Urothelium cell line (cell line): ENCODE measurements at regions not wholly inside any gene's neighbourhood (a gene's known extent, or its start where the extent isn't known, plus 50 kb on each side); places are given as distances from the start of the nearest gene placed in this dataset.
A peak's percentile ranks its signal among the peaks of the same experiment; 100 is the strongest.
"Not testable (repeated sequence)": the region's sequence is repeated elsewhere in the genome, so short reads cannot be mapped to it uniquely, and the experiment has no call there.

Experiments
- DNase-seq: peaks from one replicate; pipeline ENCODE4 v3.0.0; 2011; ENCODE audit warnings: low spot score, mixed read lengths
- FAIRE-seq: peaks from 2 replicates; lab custom pipeline; 2011; peaks lifted over from hg19 to GRCh38; lab: Jason Lieb, UNC

DNA sequence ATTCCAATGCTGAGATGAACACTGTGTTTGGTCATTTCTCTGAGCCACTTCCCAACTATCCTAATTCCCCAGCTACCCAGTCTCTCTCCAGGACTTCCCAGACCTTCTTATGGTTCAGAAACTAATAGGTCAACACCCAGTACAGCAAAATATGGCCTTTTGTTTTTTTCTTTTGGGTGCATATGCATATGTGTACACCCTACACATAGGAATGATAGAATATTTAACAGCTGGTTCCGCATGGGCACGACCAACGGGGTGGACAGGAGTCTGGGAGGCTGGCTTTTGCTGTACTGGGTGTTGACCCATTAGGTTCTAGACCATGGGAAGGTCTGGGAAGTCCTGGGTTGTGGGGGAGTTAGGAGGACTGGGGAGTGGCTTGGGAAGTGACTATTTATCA lies 143.9 kb downstream of the MRPS6 start:
- DNase-seq = no peak
- no peak for FAIRE-seq

- FAIRE-seq (no peak), DNase-seq (no peak)
Observed at GRCh38 chr21:34219334-34220060, 144.3 kb upstream of the KCNE2 start.

GRCh38 chr21:34220556-34221195 lies 143.1 kb upstream of the KCNE2 start:
- FAIRE-seq (no peak), DNase-seq (no peak)

- no peak for DNase-seq
- FAIRE-seq = no peak
Observed at GRCh38 chr21:34221331-34222030, 142.3 kb upstream of the KCNE2 start.

- DNase-seq (no peak), FAIRE-seq (no peak)
Observed at GRCh38 chr21:34222031-34222335, 141.8 kb upstream of the KCNE2 start.

GRCh38 chr21:34223376-34223775 lies 140.4 kb upstream of the KCNE2 start:
- DNase-seq = no peak
- no peak for FAIRE-seq

- FAIRE-seq (no peak), DNase-seq (peak; percentile 9)
Observed at GRCh38 chr21:34227386-34227852, 136.4 kb upstream of the KCNE2 start.

DNA sequence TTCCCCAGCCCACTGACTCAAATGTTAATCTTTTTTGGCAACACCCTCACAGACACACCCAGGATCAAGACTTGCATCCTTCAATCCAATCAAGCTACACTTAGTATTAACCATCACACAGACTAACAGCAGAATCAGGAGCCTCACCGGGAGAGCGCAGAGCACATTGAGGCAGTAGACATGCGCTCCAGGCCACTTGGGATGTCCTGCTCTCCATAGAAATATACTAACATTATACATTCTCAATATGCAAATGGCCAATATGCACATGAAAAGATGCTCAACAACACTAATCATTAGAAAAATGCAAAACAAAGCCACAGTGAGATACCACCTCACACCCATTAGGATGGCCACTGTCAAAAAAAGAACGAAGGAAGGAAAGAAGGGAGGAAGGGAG lies 135.0 kb upstream of the KCNE2 start:
- no peak for DNase-seq
- no peak for FAIRE-seq

DNA sequence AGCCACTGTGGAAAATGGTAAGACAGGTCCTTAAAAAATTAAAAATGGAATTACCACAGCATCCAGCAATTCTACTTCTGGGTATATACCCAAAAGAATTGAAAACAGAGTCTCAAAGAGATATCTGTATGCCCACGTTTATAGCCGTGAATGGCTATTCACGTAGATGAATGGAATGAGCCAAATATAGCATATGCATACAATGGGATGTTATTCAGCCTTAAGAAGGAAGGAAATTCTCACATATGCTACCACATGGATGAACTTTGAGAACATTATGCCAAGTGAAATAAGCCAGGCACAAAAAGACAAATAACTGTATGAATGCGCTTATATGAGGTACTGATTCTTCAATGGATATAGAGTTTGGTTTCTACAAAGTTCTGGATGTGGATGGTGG lies 134.5 kb upstream of the KCNE2 start:
- DNase-seq (no peak), FAIRE-seq (no peak)

GRCh38 chr21:34233741-34234140 lies 130.1 kb upstream of the KCNE2 start:
- FAIRE-seq, DNase-seq: not testable (repeated sequence)

DNA sequence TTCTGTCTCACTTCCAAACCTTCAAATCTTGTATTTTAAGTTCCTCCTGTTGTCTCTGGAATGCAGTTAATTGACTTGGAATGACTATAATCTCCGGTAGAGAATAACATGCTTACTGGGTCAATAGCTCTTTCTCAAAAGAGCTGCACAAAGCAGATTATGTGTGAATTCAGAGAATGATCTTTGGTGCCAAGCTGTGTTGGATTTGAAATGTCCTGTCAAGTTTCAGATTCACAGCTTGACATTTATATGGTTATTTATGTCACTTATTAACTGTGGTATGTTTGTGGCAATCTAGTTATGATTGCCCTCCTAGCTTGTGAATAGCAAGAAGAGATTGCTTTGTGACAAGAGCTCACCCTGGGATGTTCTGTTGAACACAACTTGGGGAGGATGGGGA lies 128.3 kb upstream of the KCNE2 start:
- DNase-seq (no peak), FAIRE-seq (no peak)

DNA sequence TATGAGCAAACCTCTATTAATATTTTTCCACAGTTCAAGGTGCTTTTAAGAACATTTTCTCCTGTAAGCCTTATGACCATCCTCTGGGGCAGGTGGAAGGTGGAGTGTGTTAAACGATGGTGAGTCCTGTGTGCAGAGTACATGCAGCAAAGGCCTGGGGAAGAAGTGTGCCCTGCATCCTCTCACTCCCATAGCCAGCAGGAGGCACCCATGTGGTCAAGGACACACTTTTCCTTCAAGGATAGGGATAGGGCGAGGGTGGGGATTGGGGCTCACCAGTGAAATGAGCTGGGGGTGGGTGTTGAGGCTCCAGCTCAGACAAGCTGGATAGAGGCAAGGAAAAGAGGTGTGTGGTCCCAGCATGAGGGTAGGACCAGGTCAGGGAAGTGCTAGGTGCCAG lies 120.8 kb upstream of the KCNE2 start:
- no peak for DNase-seq
- no peak for FAIRE-seq

DNA sequence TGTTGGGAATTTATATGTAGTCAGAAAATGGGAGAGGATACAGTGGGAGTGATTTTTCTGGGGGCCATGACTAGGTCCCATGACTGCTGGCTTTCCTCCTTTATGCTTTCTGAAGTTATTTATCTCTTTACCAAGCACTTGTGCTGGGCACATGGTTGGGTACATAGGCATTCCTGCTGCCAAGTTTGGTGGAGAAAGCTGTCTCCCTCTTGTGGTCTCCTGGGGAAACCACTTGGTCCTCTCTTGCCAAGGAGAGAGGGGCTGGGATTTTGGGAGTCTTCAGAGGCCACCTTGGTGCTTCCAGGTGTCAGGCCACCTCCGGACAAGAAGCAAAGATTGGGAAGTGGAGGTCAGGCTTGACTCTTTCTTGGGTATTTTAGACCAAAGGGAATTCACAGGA lies 120.2 kb upstream of the KCNE2 start:
- DNase-seq = peak; percentile 7
- FAIRE-seq = no peak

DNA sequence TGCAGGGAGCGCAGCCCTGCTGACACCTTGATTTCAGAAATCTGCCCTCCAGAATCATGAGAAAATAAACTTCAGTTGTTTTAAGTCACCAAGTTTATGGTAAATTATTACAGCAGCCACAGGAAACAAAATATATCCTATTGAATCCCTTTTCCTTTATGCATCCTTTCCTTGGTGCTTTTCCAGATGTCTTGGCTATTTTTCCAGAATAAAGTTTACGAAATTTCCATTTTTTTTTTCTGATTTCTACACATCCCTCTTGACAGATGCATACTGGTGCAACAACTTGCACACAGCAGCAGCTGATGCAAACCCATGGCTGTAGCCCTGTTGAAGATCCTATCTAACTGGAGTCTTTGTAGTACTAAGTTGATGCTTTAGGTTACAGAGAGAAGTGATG lies 111.1 kb upstream of the KCNE2 start:
- no peak for DNase-seq

GRCh38 chr21:34255073-34255472 lies 108.7 kb upstream of the KCNE2 start:
- no peak for FAIRE-seq
- no peak for DNase-seq

More for the DNA sequence above, 111.1 kb upstream of the KCNE2 start:
- no peak for FAIRE-seq

DNA sequence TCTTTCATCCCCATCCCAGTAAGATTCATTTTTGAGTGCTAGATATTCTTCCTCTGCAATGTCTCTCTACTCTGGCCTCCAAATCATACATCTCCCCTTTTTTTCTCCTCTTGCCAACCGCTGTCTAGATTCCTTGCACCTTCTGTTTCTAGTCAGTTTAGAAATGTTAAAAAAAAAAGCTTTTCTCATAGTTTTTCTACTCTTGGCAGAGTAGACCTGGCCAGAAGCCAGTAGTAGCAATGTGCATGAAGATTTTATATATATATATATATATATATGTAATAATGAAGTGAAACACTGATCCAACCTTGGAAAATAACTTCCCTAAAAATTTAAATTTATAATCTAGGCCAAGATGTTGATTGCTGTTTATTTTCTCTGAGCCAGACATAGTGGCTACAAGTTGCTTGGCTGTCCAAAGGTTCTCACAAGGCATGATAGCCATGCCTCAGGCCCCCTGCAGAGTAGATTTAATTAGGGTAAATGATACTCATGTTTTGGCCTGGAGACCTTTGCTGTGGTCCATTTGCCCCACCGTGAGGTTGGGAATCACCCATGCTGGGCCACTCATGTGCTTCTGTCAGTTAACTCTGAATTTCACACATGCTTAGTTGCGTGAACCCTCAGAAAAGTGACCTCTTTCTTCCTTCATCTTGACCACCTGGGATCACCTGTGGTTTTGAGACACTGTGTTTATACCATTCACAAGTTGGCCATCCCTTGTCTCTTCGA lies 103.4 kb upstream of the KCNE2 start:
- no peak for DNase-seq
- no peak for FAIRE-seq

GRCh38 chr21:34261841-34262468 lies 101.9 kb upstream of the KCNE2 start:
- FAIRE-seq = no peak

DNA sequence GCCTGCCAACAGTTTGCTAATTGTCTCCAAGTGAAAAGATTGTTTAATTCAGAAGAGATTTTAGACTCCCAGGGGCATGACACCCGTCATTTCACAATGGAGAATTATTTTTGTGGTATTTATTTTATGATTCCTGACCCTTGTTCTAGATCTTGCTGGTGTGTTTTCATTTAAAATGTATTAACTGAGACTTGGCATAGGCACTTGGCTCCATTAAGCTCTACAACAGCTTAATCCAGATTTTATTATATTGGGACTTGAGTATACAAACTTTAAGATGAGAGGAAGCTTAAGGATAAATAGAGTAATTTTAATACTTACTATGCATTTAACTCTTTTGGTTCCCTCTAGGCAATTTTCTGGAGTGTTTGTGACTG lies 101.3 kb upstream of the KCNE2 start:
- DNase-seq (no peak), FAIRE-seq (no peak)

More at GRCh38 chr21:34261841-34262468, 101.9 kb upstream of the KCNE2 start:
- DNase-seq = no peak

- no peak for DNase-seq
- FAIRE-seq = no peak
Observed at GRCh38 chr21:34263629-34264028, 100.2 kb upstream of the KCNE2 start.

GRCh38 chr21:34266351-34266750 lies 97.5 kb upstream of the KCNE2 start:
- no peak for DNase-seq
- FAIRE-seq = no peak

- DNase-seq (no peak), FAIRE-seq (no peak)
Observed at GRCh38 chr21:34268493-34268892, 95.3 kb upstream of the KCNE2 start.
